WERI-Rb-1 (cell line): ENCODE measurements at regions not wholly inside any gene's neighbourhood (a gene's known extent, or its start where the extent isn't known, plus 50 kb on each side); places are given as distances from the start of the nearest gene placed in this dataset.
"Not testable (repeated sequence)": the region's sequence is repeated elsewhere in the genome, so short reads cannot be mapped to it uniquely, and the experiment has no call there.

Source experiments
- DNase-seq: peaks from one replicate; pipeline ENCODE4 v3.0.0-alpha.2; 2020
- H3K27ac ChIP-seq: fragments of 250-450 bp; sonication (Bioruptor Pico); 2 replicates; pipeline ENCODE4 v1.5.1; 2020; ENCODE audit warnings: mild to moderate bottlenecking, moderate library complexity
- H3K27me3 ChIP-seq: fragments of 250-450 bp; sonication (Bioruptor Pico); 2 replicates; pipeline ENCODE4 v1.5.1; 2021; ENCODE audit warnings: mild to moderate bottlenecking, low read depth, moderate library complexity; ENCODE audit not compliant: insufficient read depth, severe bottlenecking
- H3K36me3 ChIP-seq: fragments of 250-450 bp; sonication (Bioruptor Pico); 2 replicates; pipeline ENCODE4 v1.5.1; 2020; ENCODE audit warnings: mild to moderate bottlenecking, moderate library complexity
- H3K4me3 ChIP-seq: 2 replicates; pipeline ENCODE4 v1.5.1; 2011; ENCODE audit warnings: low read depth, mild to moderate bottlenecking, control low read depth, low read length
- H3K9me3 ChIP-seq: fragments of 250-450 bp; sonication (Bioruptor Pico); 2 replicates; pipeline ENCODE4 v1.5.1; 2021; ENCODE audit warnings: mild to moderate bottlenecking, moderate library complexity; ENCODE audit not compliant: severe bottlenecking

- not testable (repeated sequence) for DNase-seq, H3K36me3 ChIP-seq, H3K27ac ChIP-seq, H3K4me3 ChIP-seq, H3K9me3 ChIP-seq, H3K27me3 ChIP-seq
Observed at GRCh38 chr1:149378462-149378861, 96.4 kb upstream of the NBPF19 start.

- peak; percentile 98 for DNase-seq
- H3K9me3 ChIP-seq, H3K27ac ChIP-seq, H3K27me3 ChIP-seq, H3K36me3 ChIP-seq: not testable (repeated sequence)
- H3K4me3 ChIP-seq = peak overlapping the region; percentile 53
Observed at GRCh38 chr1:149390173-149390926, 84.5 kb upstream of the NBPF19 start.

GRCh38 chr1:149390931-149391330 is 83.9 kb upstream of the NBPF19 start:
- not testable (repeated sequence) for H3K27me3 ChIP-seq, DNase-seq, H3K27ac ChIP-seq, H3K9me3 ChIP-seq, H3K36me3 ChIP-seq
- peak overlapping the region; percentile 53 for H3K4me3 ChIP-seq

GRCh38 chr1:149395802-149396201 is 79.0 kb upstream of the NBPF19 start:
- not testable (repeated sequence) for H3K27ac ChIP-seq, DNase-seq, H3K9me3 ChIP-seq, H3K4me3 ChIP-seq, H3K27me3 ChIP-seq, H3K36me3 ChIP-seq

GRCh38 chr1:149398527-149398926 is 76.3 kb upstream of the NBPF19 start:
- not testable (repeated sequence) for DNase-seq, H3K9me3 ChIP-seq

GRCh38 chr1:149408404-149408803 is 66.4 kb upstream of the NBPF19 start:
- H3K9me3 ChIP-seq, H3K4me3 ChIP-seq, H3K27me3 ChIP-seq, H3K27ac ChIP-seq, H3K36me3 ChIP-seq, DNase-seq: not testable (repeated sequence)

More at GRCh38 chr1:149398527-149398926, 76.3 kb upstream of the NBPF19 start:
- not testable (repeated sequence) for H3K27me3 ChIP-seq, H3K36me3 ChIP-seq, H3K27ac ChIP-seq, H3K4me3 ChIP-seq

- not testable (repeated sequence) for H3K36me3 ChIP-seq, H3K4me3 ChIP-seq, H3K27me3 ChIP-seq, H3K27ac ChIP-seq, DNase-seq, H3K9me3 ChIP-seq
Observed at GRCh38 chr1:149415373-149415772, 59.5 kb upstream of the NBPF19 start.

- not testable (repeated sequence) for H3K9me3 ChIP-seq, H3K36me3 ChIP-seq, H3K27ac ChIP-seq, H3K4me3 ChIP-seq, H3K27me3 ChIP-seq, DNase-seq
Observed at GRCh38 chr1:149418782-149419181, 56.1 kb upstream of the NBPF19 start.

GRCh38 chr1:149423122-149423521 is 51.7 kb upstream of the NBPF19 start:
- H3K36me3 ChIP-seq, DNase-seq, H3K4me3 ChIP-seq, H3K27ac ChIP-seq, H3K9me3 ChIP-seq, H3K27me3 ChIP-seq: not testable (repeated sequence)
